Activated CD4-positive, alpha-beta T cell treated with anti-CD3 and anti-CD28 coated beads, Interleukin-2, Interleukin-4, amounts not matched to agents 100 ng/mL and 50 ng/mL, durations not matched to agents 16 hours and 8 hours (primary cell): ENCODE measurements at regions not wholly inside any gene's neighbourhood (a gene's known extent, or its start where the extent isn't known, plus 50 kb on each side); places are given as distances from the start of the nearest gene placed in this dataset.
"Not testable (repeated sequence)": the region's sequence is repeated elsewhere in the genome, so short reads cannot be mapped to it uniquely, and the experiment has no call there.

Experiments used
- DNase-seq: peaks from one replicate; pipeline ENCODE4 v3.0.0-alpha.2; 2020; ENCODE audit warnings: low spot score

GRCh38 chr15:53843869-53844569 lies 84.6 kb upstream of the WDR72 start:
- no peak for DNase-seq

- no peak for DNase-seq
Measured at GRCh38 chr15:53843166-53843565, 83.7 kb upstream of the WDR72 start.

- DNase-seq, result no peak
Measured at GRCh38 chr15:53841651-53842050, 82.2 kb upstream of the WDR72 start.

- DNase-seq, result no peak
Measured at GRCh38 chr15:53840681-53841080, 81.2 kb upstream of the WDR72 start.

GRCh38 chr15:53837263-53837662 lies 77.8 kb upstream of the WDR72 start:
- peak; percentile 24 for DNase-seq

GRCh38 chr15:53836618-53837017 lies 77.2 kb upstream of the WDR72 start:
- DNase-seq, result no peak

- no peak for DNase-seq
Measured at GRCh38 chr15:53835309-53835708, 75.8 kb upstream of the WDR72 start.

GRCh38 chr15:53834214-53834613 lies 74.8 kb upstream of the WDR72 start:
- DNase-seq, result no peak

GRCh38 chr15:53833134-53833624 lies 73.7 kb upstream of the WDR72 start:
- DNase-seq, result no peak

GRCh38 chr15:53831907-53832770 lies 72.7 kb upstream of the WDR72 start:
- DNase-seq, result no peak

GRCh38 chr15:53830707-53831386 lies 71.4 kb upstream of the WDR72 start:
- no peak for DNase-seq

GRCh38 chr15:53829923-53830459 lies 70.5 kb upstream of the WDR72 start:
- no peak for DNase-seq

GRCh38 chr15:53829471-53829870 lies 70.0 kb upstream of the WDR72 start:
- no peak for DNase-seq

GRCh38 chr15:53827355-53827754 lies 67.9 kb upstream of the WDR72 start:
- DNase-seq, result no peak

GRCh38 chr15:53811530-53811929 lies 52.1 kb upstream of the WDR72 start:
- no peak for DNase-seq

GRCh38 chr15:53810306-53810705 lies 50.8 kb upstream of the WDR72 start:
- not testable (repeated sequence) for DNase-seq
